Epithelial cell of prostate (primary cell): ENCODE measurements at regions not wholly inside any gene's neighbourhood (a gene's known extent, or its start where the extent isn't known, plus 50 kb on each side); places are given as distances from the start of the nearest gene placed in this dataset.

Experiments used
- DNase-seq: peaks from one replicate; pipeline ENCODE4 v3.0.0-alpha.2; 2011; ENCODE audit warnings: low read depth, low spot score
- H3K27ac ChIP-seq: fragments of 450-650 bp; 2 replicates; pipeline ENCODE4 v1.5.1; 2017; ENCODE audit warnings: mild to moderate bottlenecking

DNA sequence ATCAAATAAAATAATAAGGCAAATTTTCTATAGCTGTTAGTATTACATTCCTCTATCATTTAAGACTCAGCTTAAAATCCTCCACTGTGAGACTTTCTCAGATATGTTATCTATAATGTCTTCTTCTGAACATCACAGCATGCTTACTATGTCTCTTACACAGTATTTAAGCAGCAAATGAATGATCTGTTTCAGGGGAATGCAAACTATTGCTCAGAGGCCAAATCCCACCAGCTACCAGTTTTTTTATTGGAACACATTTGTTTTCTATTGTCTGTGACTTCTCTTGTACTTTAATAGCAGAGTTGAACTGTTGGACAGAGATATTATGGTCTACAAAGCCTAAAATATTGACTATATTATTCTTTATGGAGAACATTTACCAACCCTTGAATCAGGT, 59.6 kb downstream of the C3orf38 start:
- DNase-seq = no peak
- H3K27ac ChIP-seq = no peak overlapping the region

DNA sequence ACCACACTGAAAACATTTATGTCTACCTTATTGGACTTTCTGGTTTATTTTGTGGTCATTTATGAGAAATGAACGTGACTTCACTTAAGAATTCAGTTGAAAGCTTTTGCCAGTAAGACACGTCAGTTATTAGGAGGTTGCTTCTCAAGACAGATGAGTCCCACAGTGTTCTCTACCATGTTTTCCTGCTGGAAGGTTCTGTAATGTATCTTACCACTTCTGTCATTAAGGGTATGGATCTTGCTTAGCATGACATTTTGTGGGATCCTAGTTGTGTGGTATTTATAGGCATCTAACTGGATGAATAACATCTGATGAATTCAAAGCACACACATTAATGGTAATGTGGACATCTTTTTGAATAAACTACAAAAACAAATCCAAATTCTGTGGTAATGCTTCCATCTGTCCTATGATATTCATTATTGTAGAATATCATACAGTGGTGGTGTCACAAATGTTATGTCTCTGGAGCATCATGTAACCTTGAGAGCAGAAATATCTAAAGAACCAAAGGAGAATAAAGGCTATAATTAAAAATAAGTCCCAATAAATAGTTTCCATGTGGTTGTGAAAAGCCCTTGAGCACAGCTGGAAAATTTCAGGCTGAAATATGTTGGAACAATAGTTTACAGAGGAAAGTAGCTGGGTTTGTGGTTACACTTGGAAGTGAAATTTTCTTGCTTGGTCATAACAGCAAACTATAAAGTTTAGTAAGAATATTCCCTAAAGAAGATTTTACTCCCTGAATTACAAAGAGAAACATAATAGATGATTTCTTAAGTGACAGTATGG, 61.5 kb downstream of the C3orf38 start:
- H3K27ac ChIP-seq = no peak overlapping the region
- no peak for DNase-seq

DNA sequence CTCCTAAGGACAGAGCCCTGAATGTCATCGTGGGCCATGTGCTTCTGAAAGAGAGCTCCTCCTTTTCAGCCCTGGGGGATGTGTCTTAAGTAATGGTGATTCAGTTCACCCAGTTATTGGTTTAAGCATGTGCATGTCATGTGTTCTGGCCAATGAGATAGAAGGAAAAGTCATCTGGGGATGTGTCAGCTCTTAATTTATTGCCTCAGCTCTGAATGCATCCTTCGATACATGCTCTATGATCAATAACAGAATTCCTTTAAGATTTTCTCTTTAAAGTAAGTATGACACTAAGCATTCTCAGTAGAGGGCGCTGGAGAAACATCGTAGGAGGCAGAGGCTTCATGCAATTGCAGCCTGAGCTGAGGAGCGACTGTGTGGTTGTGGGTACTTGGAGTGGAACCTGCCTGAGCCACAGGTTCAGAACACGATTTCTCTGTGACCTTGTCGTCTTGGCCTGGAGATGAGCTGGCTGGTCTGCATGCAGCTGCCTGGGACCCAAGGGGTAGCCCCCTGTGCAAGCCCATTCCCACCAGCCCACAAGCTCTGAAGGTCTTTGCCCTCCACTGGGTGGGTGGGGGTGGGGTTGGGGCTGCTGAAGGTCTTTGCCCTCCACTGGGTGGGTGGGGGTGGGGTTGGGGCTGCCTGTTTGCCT, 69.5 kb downstream of the C3orf38 start:
- H3K27ac ChIP-seq = no peak overlapping the region
- no peak for DNase-seq

GRCh38 chr3:88220126-88220525, 70.4 kb downstream of the C3orf38 start:
- no peak for DNase-seq
- no peak overlapping the region for H3K27ac ChIP-seq

DNA sequence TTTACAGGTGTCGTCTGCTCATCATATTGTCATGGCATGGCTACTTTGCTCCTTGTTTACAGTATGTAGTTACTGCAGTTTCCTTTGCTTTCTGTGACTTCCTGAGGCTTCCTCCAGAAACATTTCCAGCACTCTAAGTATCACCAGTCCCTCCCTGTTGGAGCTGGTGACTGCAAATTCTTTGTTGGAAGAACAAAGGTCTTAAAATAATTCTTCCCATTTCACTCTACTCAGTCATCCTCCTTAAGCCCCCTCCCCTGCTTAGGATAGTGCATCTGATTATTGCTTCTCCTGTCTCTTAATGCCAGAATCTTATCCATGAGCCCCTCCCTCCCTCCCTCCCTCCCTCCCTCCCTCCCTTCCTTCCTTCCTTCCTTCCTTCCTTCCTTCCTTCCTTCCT, 72.0 kb downstream of the C3orf38 start:
- no peak overlapping the region for H3K27ac ChIP-seq
- DNase-seq = no peak

DNA sequence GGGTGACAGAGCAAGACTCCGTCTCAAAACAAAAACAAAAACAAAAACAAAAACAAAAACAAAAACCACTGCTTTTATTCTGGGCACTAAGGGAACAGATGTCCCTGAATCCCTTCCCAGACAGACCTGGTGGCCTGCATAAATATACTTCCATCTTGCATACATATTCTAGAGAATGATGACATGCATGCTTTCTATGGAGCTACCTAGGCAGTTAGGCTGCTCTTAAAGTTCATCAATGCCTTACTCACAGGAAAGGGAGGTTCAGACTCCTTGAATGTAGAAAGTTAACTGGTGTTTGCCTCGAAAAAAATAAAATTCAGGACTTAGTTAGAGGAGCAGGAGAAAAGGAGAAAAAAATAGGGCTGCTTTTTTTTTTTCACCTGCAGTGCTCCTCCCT, 72.6 kb downstream of the C3orf38 start:
- no peak overlapping the region for H3K27ac ChIP-seq
- no peak for DNase-seq

- H3K27ac ChIP-seq = no peak overlapping the region
- no peak for DNase-seq
Observed at GRCh38 chr3:88225326-88226008, 75.7 kb downstream of the C3orf38 start.

GRCh38 chr3:88226910-88227309, 77.2 kb downstream of the C3orf38 start:
- DNase-seq = no peak
- H3K27ac ChIP-seq = no peak overlapping the region

DNA sequence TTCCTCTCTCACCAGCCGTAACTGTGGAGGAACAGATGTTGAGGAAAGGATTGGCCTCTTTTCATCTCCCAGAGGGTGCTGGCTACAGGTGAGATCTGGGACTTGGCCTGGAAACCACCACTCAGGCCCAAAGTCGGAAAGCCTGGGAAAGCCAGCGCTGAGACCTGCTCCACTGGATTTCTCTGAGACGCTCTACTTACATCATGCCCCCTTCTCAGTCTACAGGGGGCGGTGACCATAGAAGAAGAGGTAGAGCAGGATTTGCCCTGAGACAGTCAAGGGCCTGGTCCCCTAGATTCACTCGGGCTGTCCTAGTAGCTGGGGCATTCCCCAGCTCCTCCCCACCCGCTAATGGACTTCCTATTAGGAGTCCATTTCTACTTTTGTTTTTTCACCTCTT, 80.9 kb downstream of the C3orf38 start:
- H3K27ac ChIP-seq = no peak overlapping the region
- DNase-seq = no peak

GRCh38 chr3:88231207-88231606, 81.4 kb downstream of the C3orf38 start:
- DNase-seq = peak; percentile 14
- H3K27ac ChIP-seq = no peak overlapping the region

DNA sequence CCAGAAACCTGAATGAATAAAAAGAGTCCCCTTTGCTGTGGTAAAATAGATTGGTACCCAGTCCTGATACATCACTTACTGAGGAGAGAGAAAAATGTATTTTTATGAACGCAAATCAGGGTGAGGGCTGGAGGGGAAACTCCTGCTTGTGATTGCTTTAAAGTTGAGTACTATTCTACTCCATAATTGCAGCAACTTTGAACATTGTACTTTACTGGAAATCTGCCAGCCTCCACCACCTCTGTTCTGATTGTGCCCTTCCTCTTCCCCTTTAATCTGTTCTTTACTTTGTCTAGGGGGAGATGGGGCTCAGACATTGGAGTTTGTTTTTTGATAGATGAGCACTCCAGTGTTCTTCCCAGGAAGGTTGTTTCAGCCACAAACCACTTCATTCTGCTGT, 81.9 kb downstream of the C3orf38 start:
- no peak for DNase-seq
- H3K27ac ChIP-seq = no peak overlapping the region

DNA sequence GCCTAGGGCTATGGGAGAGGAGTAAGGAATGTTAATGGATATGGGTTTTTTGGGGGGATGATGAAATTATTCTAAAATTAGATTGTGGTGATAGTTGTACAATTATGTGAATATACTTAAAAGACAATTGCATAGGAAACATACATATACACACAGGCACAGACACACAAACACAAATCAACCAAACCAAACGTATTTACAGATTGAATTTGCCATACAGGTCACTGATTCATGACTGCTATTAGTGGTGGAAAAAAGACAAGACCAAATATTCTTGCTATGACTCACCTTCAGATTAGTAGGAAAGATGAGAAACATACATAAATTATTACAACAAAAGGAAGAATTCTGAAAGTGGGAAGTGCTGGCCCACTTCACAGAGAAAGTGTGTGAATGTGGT, 85.3 kb downstream of the C3orf38 start:
- H3K27ac ChIP-seq = no peak overlapping the region
- no peak for DNase-seq

- no peak overlapping the region for H3K27ac ChIP-seq
- DNase-seq = no peak
Observed at GRCh38 chr3:88239870-88240269, 90.1 kb downstream of the C3orf38 start.

- DNase-seq = no peak
- no peak overlapping the region for H3K27ac ChIP-seq
Observed at GRCh38 chr3:88248658-88249057, 98.9 kb downstream of the C3orf38 start.

GRCh38 chr3:88259045-88259444, 109.3 kb downstream of the C3orf38 start:
- no peak overlapping the region for H3K27ac ChIP-seq
- DNase-seq = no peak

DNA sequence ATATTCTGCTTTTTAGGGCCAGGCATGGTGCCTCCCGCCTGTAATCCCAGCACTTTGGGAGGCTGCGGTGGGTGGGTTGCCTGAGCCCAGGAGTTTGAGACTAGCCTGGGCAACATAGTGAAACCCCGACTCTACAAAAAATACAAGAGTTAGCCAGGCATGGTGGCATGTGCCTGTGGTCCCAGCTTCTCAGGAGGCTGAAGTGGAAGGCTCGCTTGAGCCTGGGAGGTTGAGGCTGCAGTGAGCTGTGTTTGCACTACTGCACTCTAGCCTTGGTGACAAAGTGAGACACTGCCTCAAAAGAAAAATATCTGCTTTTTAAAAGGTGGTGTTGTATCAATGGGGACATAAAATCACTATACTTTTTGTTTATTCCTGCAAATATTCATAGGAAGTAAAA, 112.8 kb downstream of the C3orf38 start:
- no peak overlapping the region for H3K27ac ChIP-seq
- DNase-seq = no peak

- H3K27ac ChIP-seq = no peak overlapping the region
- no peak for DNase-seq
Observed at GRCh38 chr3:88263417-88264100, 113.8 kb downstream of the C3orf38 start.

- no peak overlapping the region for H3K27ac ChIP-seq
- DNase-seq = no peak
Observed at GRCh38 chr3:88267441-88267840, 117.7 kb downstream of the C3orf38 start.

- no peak overlapping the region for H3K27ac ChIP-seq
- DNase-seq = no peak
Observed at GRCh38 chr3:88267847-88268246, 118.1 kb downstream of the C3orf38 start.

DNA sequence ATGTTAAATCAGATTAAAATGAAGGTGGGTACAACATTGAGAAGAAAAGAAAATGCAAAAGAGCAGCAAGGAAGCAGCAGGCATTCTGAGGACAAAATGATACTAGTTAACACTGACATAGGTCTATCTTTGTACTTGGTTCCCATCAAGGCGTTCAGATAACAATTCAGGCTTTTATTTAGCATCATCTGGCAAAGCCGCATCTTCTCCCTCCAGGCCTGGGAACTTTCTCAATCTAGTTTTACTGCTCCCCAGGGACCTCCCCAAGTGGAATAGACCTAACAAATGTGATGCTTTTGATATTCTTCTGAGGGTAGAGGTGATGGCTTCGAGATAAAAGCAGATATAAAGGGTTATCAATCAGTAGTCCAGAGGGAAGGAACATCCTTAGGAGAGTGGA, 130.6 kb downstream of the C3orf38 start:
- DNase-seq = no peak
- H3K27ac ChIP-seq = no peak overlapping the region
